ENCODE measurements at regions not wholly inside any gene's neighbourhood (a gene's known extent, or its start where the extent isn't known, plus 50 kb on each side); places are given as distances from the start of the nearest gene placed in this dataset.

DNA sequence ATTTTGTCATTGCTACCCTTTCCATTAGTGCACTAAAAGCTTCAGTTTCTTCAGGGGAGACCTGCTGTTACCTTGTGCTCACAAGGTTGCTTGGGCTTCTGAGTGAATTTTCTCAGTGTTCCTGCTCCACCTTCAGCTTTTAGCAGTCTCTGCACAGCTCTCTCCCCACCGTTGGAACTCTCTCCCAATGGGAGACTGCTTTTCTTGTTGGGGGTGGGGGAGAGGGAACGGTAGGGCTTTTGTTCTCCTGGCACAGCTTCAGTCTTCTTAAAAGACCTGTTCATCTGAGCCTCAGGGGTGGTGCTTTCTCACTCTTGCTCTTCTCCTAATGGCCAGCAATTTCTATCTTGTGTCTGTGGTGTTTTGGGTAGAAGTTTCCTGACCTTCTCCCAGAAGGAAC, 915.7 kb downstream of the EFNA5 start:
- DNase-seq (ENCODE audit: low spot score in 2 of 2): no peak
- TF ChIP-seq, protein P1, sequence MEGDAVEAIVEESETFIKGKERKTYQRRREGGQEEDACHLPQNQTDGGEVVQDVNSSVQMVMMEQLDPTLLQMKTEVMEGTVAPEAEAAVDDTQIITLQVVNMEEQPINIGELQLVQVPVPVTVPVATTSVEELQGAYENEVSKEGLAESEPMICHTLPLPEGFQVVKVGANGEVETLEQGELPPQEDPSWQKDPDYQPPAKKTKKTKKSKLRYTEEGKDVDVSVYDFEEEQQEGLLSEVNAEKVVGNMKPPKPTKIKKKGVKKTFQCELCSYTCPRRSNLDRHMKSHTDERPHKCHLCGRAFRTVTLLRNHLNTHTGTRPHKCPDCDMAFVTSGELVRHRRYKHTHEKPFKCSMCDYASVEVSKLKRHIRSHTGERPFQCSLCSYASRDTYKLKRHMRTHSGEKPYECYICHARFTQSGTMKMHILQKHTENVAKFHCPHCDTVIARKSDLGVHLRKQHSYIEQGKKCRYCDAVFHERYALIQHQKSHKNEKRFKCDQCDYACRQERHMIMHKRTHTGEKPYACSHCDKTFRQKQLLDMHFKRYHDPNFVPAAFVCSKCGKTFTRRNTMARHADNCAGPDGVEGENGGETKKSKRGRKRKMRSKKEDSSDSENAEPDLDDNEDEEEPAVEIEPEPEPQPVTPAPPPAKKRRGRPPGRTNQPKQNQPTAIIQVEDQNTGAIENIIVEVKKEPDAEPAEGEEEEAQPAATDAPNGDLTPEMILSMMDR (IDR thresholded peaks at IDR 0.05): no peak
- Histone ChIP-seq H3K27me3 (no peaks in the 10 kb centered on the region), H3K4me1 (no peaks in the 10 kb centered on the region), H3K4me3 (no peak overlapping the region), H3K36me3 (no peaks in the 10 kb centered on the region), H3K9me3 (no peaks in the 10 kb centered on the region), H3K27ac (no peak overlapping the region)
- intact Hi-C loops (cut with DNase I): no loop called here

DNA sequence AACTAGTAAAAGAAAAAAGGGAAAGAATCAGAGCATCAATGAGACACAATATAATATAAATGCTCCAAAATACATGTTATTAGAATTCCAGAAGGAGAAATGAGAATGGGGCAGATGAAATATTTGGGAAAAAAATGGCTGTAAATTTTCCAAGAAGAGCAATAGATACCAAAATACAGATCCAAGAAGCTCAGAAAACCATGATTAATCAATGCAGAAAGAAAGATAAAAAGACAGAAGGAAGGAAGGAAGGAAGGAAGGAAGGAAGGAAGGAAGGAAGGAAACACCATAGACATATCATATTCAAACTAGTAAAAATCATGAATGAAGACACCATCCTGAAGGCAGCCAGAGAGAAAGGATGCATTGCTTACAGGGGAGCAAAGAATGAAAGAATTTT, 920.9 kb downstream of the EFNA5 start:
- Histone ChIP-seq H3K4me1 (no peaks in the 10 kb centered on the region), H3K27ac (no peak overlapping the region), H3K36me3 (no peaks in the 10 kb centered on the region), H3K27me3 (no peaks in the 10 kb centered on the region), H3K9me3 (no peaks in the 10 kb centered on the region), H3K4me3 (no peak overlapping the region)
- intact Hi-C loops (cut with DNase I): no loop called here
- DNase-seq (ENCODE audit: low spot score in 2 of 2): no peak
- TF ChIP-seq, protein P1 (IDR thresholded peaks at IDR 0.05): no peak

DNA sequence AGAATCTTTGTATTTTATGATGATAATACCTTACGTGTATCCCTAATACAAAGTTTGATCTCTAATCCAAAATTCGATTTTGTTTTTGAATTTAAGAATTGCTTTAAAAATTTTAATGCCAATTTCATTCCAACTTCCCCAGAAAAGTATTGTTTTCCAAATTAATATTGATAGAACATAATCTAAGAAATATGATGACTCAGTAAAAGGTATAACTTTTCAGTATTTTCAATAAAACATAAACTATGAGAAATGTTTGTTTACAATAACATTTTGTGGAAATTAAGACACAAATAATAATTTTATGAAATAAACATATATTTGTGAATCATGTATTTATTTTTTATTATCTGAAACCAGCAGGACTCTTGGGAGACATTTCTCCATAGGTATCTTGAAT, 931.6 kb downstream of the EFNA5 start:
- intact Hi-C loops (cut with DNase I): no loop called here
- Histone ChIP-seq H3K4me3 (no peak overlapping the region), H3K36me3 (no peaks in the 10 kb centered on the region), H3K9me3 (peaks cover 0 to 14% of the 10 kb centered on the region in 2 donors), H3K4me1 (no peaks in the 10 kb centered on the region), H3K27me3 (no peaks in the 10 kb centered on the region), H3K27ac (no peak overlapping the region)
- DNase-seq (ENCODE audit: low spot score in 2 of 2): no peak
- TF ChIP-seq, protein P1 (IDR thresholded peaks at IDR 0.05): no peak

DNA sequence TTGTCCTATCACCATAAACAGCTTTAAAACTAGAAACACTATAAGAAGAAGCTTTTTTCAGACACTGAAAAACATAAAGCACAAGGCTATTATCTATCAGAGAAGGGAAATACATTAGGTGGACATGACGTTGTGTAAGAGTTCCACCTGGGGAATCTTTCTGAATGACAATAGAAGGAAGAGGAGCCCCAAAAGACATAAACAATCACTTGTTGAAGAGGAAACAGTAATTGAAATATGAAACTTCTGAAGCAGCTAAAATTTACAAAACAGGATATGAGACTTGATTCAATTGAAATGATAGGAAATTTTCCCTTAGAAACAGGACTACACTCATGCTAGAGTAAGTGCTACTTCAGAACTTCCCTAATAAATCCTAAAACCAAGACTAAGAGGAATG, 933.6 kb downstream of the EFNA5 start:
- Histone ChIP-seq H3K4me1 (no peaks in the 10 kb centered on the region), H3K4me3 (no peak overlapping the region), H3K36me3 (no peaks in the 10 kb centered on the region), H3K27ac (no peak overlapping the region), H3K9me3 (peaks cover 0 to 27% of the 10 kb centered on the region in 2 donors), H3K27me3 (no peaks in the 10 kb centered on the region)
- intact Hi-C loops (cut with DNase I): no loop called here
- TF ChIP-seq, protein P1 (IDR thresholded peaks at IDR 0.05): no peak
- DNase-seq (ENCODE audit: low spot score in 2 of 2): no peak

DNA sequence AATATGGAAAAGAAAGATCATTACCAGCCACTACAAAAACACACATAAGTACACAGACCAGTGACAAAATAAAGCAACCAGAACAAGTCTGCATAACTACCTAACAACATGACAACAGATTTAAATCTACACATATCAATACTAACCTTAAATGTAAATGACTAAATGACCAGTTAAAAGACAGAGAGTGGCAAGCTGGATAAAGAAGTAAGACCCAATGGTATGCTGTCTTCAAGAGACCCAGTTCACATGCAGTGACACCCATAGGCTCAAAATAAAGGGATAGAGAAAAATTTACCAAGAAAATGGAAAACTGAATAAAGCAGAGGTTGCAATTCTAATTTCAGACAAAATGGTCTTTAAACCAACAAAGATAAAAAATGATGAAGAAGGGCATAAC, 938.1 kb downstream of the EFNA5 start:
- H3K27me3 ChIP-seq: no peaks in the 10 kb centered on the region
- H3K4me3 ChIP-seq: no peak overlapping the region
- intact Hi-C loops (cut with DNase I): no loop called here
- H3K4me1 ChIP-seq: no peaks in the 10 kb centered on the region
- DNase-seq (ENCODE audit: low spot score in 2 of 2): no peak
- TF ChIP-seq, protein P1 (IDR thresholded peaks at IDR 0.05): no peak
- H3K36me3 ChIP-seq: no peaks in the 10 kb centered on the region
- H3K9me3 ChIP-seq: peaks cover 0 to 27% of the 10 kb centered on the region in 2 donors
- no peak overlapping the region for H3K27ac ChIP-seq

DNA sequence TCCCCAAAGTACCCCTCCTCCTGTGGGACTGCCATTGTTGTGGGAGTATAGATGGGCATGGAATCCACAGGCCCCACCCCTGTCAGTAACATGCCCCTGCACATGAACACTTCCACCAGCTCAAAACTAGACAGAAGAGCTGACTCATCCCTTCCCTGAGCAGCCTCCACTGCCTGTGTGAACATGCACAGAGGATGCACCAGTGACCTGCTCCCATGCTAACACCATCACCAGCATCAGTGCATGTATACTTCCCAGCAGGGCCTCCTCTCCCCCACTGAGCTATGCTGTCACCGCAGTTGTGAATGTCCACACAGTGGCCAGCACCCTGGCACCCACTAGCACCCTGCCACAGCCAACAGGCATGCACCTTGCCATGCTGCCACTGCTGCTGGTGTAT, 939.8 kb downstream of the EFNA5 start:
- intact Hi-C loops (cut with DNase I): no loop called here
- TF ChIP-seq, protein P1 (IDR thresholded peaks at IDR 0.05): no peak
- no peaks in the 10 kb centered on the region for H3K4me1 ChIP-seq
- H3K36me3 ChIP-seq: no peaks in the 10 kb centered on the region
- peaks cover 0 to 25% of the 10 kb centered on the region in 2 donors for H3K9me3 ChIP-seq
- DNase-seq (ENCODE audit: low spot score in 2 of 2): no peak
- no peak overlapping the region for H3K27ac ChIP-seq
- H3K27me3 ChIP-seq: no peaks in the 10 kb centered on the region
- H3K4me3 ChIP-seq: no peak overlapping the region

Data from ascending aorta (tissue), 2 donors.